PFSK-1 (cell line): ENCODE measurements at regions not wholly inside any gene's neighbourhood (a gene's known extent, or its start where the extent isn't known, plus 50 kb on each side); places are given as distances from the start of the nearest gene placed in this dataset.

ENCODE experiments used
- FOXP2 ChIP-seq: optimal IDR thresholded peaks from 2 replicates; pipeline ENCODE3; 2011; ENCODE audit warnings: borderline replicate concordance, control low read depth, inconsistent platforms; ENCODE audit not compliant: insufficient read depth; ENCODE audit errors: extremely low read length, extremely low read depth
- POLR2AphosphoS5 ChIP-seq: IDR thresholded peaks from 2 replicates; pipeline ENCODE4 v1.6.1; 2012; ENCODE audit warnings: low read depth, mild to moderate bottlenecking, control low read depth, low read length, moderate library complexity
- SIN3A ChIP-seq: IDR thresholded peaks from 2 replicates; pipeline ENCODE4 v1.6.1; 2012; ENCODE audit warnings: mild to moderate bottlenecking, low read length, moderate library complexity, borderline replicate concordance; ENCODE audit not compliant: insufficient read depth
- TAF1 ChIP-seq: IDR thresholded peaks from 2 replicates; pipeline ENCODE4 v1.6.1; 2012; ENCODE audit warnings: low read length, control low read depth, borderline replicate concordance; ENCODE audit not compliant: insufficient read depth
- TF ChIP-seq, protein P1 (sequence below), 2 experiments: IDR thresholded peaks; 2 replicates each; pipeline versions ENCODE4 v1.6.1 to v1.8.0; 2011 to 2012; ENCODE audit warnings: low read depth in 2 of 2, low read length in 2 of 2, control low read depth in 1 of 2, inconsistent platforms in 1 of 2, mild to moderate bottlenecking in 1 of 2, moderate library complexity in 1 of 2; ENCODE audit not compliant: insufficient read depth in 1 of 2

DNA sequence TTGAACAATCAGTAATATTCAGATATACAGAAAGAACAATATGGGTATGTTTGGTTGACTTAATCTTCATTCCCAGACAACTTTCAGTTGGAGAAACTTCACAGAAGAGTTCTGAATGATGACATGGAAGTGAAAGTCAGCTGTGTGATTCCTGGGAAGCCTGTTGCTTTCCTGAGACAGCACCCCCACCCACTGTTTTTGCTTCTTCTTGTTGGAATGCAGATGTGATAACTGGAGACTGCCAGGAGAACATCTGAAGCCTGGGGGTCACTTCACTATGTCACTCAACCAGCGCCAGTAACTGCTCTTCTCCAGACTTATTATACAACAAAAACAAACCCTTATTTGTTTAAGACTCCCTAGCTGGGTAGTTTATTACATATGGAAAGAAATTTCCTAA, 599.4 kb downstream of the ZIC1 start:
- TF ChIP-seq FOXP2 (no peak), SIN3A (no peak), TAF1 (no peak), POLR2AphosphoS5 (no peak)
- TF ChIP-seq, protein P1, sequence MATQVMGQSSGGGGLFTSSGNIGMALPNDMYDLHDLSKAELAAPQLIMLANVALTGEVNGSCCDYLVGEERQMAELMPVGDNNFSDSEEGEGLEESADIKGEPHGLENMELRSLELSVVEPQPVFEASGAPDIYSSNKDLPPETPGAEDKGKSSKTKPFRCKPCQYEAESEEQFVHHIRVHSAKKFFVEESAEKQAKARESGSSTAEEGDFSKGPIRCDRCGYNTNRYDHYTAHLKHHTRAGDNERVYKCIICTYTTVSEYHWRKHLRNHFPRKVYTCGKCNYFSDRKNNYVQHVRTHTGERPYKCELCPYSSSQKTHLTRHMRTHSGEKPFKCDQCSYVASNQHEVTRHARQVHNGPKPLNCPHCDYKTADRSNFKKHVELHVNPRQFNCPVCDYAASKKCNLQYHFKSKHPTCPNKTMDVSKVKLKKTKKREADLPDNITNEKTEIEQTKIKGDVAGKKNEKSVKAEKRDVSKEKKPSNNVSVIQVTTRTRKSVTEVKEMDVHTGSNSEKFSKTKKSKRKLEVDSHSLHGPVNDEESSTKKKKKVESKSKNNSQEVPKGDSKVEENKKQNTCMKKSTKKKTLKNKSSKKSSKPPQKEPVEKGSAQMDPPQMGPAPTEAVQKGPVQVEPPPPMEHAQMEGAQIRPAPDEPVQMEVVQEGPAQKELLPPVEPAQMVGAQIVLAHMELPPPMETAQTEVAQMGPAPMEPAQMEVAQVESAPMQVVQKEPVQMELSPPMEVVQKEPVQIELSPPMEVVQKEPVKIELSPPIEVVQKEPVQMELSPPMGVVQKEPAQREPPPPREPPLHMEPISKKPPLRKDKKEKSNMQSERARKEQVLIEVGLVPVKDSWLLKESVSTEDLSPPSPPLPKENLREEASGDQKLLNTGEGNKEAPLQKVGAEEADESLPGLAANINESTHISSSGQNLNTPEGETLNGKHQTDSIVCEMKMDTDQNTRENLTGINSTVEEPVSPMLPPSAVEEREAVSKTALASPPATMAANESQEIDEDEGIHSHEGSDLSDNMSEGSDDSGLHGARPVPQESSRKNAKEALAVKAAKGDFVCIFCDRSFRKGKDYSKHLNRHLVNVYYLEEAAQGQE (IDR thresholded peaks at IDR 0.05; ENCODE audit: insufficient read depth in 1 of 2, low read depth in 2 of 2, low read length in 2 of 2): no peak

DNA sequence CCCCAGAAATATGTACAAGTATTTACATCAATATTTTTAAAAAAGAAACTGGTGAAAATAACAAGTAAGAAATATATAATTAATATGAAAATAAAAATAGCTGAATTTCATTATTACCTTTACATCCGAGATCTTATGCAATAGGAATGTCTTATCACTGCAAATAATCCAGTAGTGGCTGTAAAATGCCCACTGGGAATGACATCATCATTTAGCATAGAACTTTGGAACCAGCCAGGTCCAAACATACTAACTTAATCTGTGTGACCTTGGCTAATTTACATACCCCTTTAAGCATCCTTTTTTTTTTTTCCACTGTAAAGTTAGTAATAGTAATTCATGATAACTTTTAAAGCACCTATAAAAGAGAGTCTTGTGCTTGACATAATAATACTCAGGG, 611.7 kb downstream of the ZIC1 start:
- TF ChIP-seq POLR2AphosphoS5: no peak
- no peak for TF ChIP-seq FOXP2
- TF ChIP-seq SIN3A: no peak
- TF ChIP-seq, protein P1 (IDR thresholded peaks at IDR 0.05; ENCODE audit: insufficient read depth in 1 of 2, low read depth in 2 of 2, low read length in 2 of 2): no peak
- no peak for TF ChIP-seq TAF1

DNA sequence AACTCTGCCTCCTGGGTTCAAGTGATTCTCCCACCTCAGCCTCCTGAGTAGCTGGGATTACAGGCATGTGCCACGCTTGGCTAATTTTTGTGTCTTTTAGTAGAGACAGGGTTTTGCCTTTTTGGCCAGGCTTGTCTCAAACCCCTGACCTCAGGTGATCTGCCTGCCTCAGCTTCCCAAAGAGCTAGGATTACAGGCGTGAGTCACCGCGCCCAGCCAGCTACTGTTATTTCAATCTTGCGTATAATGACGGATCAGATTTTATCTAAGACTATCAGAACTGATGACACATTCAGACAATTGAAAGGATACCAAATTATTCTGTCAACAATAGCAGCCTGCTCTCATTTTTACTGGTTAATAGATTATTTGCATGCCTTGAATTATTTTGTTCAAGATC, 612.2 kb downstream of the ZIC1 start:
- TF ChIP-seq, protein P1 (IDR thresholded peaks at IDR 0.05; ENCODE audit: insufficient read depth in 1 of 2, low read depth in 2 of 2, low read length in 2 of 2): no peak
- TF ChIP-seq SIN3A: no peak
- no peak for TF ChIP-seq POLR2AphosphoS5
- TF ChIP-seq FOXP2: no peak
- TF ChIP-seq TAF1: no peak

GRCh38 chr3:148023994-148024393, 614.8 kb downstream of the ZIC1 start:
- TF ChIP-seq, protein P1 (IDR thresholded peaks at IDR 0.05; ENCODE audit: insufficient read depth in 1 of 2, low read depth in 2 of 2, low read length in 2 of 2): no peak
- TF ChIP-seq SIN3A: no peak
- no peak for TF ChIP-seq POLR2AphosphoS5
- TF ChIP-seq FOXP2: no peak
- TF ChIP-seq TAF1: no peak

DNA sequence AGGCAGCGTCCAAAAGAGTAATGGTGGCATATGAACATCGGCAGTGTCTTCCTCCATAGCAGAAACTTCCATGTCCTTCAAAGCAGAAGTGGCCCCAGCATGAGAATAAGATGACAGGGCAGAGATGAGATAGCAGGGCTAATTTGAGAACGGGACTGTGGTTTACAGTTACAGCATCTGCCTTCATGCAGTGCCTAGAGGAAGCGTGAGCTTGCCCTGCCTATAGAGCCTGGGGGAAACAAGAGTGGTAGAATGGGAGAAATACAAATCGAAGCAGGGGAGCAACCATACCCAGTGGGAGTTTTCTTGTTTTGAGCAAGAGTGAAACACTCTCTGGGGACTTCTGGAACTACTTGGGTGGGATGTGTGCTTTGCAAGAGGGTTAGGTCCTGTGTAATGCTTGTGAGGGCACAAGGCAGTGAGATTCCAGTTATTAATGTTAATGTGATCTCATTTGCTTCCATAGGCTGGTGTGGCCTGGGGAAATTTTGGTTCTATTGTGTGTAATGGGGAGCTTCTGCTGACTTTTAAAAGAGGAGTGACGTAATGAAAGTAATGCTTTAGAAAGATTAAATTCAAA, 616.9 kb downstream of the ZIC1 start:
- TF ChIP-seq FOXP2 (no peak), TAF1 (no peak), SIN3A (no peak), POLR2AphosphoS5 (no peak)
- TF ChIP-seq, protein P1 (IDR thresholded peaks at IDR 0.05; ENCODE audit: insufficient read depth in 1 of 2, low read depth in 2 of 2, low read length in 2 of 2): no peak
